H1 (cell line): ENCODE measurements at regions not wholly inside any gene's neighbourhood (a gene's known extent, or its start where the extent isn't known, plus 50 kb on each side); places are given as distances from the start of the nearest gene placed in this dataset.

Experiments
- RAD21 ChIP-seq, 2 experiments: IDR thresholded peaks in 1 of 2; conservative IDR thresholded peaks in 1 of 2; 2 replicates each; pipeline ENCODE4 v1.6.1; 2011; ENCODE audit warnings: low read depth in 2 of 2, low read length in 2 of 2, improper control_type of control experiment in 1 of 2, inconsistent platforms in 1 of 2, mild to moderate bottlenecking in 1 of 2, moderate library complexity in 1 of 2
- TF ChIP-seq, protein P1 (sequence below): IDR thresholded peaks from 2 replicates; pipeline ENCODE4 v1.6.1; 2012; ENCODE audit warnings: inconsistent platforms

- TF ChIP-seq, protein P1, sequence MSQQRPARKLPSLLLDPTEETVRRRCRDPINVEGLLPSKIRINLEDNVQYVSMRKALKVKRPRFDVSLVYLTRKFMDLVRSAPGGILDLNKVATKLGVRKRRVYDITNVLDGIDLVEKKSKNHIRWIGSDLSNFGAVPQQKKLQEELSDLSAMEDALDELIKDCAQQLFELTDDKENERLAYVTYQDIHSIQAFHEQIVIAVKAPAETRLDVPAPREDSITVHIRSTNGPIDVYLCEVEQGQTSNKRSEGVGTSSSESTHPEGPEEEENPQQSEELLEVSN = no peak
- no peak for TF ChIP-seq RAD21 (IDR thresholded peaks at IDR 0.05 in 1 of 2, conservative IDR thresholded peaks at IDR 0.05 in 1 of 2; ENCODE audit: low read depth in 2 of 2, low read length in 2 of 2)
Measured at GRCh38 chr16:85185303-85186100, 73.2 kb upstream of the CIBAR2 start (continued).
